OCI-LY7 (cell line): ENCODE measurements at regions not wholly inside any gene's neighbourhood (a gene's known extent, or its start where the extent isn't known, plus 50 kb on each side); places are given as distances from the start of the nearest gene placed in this dataset.

ENCODE experiments used
- CTCF ChIP-seq: fragments of 200-600 bp; sonication (generic); conservative IDR thresholded peaks from 2 replicates; pipeline ENCODE4 v1.5.1; 2014; ENCODE audit warnings: mild to moderate bottlenecking, antibody characterized with exemption, low read length, moderate library complexity, mixed read lengths
- EZH2phosphoT487 ChIP-seq: fragments of 200-600 bp; sonication (generic); IDR thresholded peaks from 2 replicates; pipeline ENCODE4 v1.6.1; 2018; ENCODE audit warnings: low read depth, borderline replicate concordance, mild to moderate bottlenecking, mixed run types, antibody characterized with exemption, low read length, moderate library complexity, mixed read lengths

GRCh38 chr10:44619521-44619920, 234.6 kb upstream of the CXCL12 start:
- TF ChIP-seq CTCF: no peak
- no peak for TF ChIP-seq EZH2phosphoT487
